ENCODE measurements at regions not wholly inside any gene's neighbourhood (a gene's known extent, or its start where the extent isn't known, plus 50 kb on each side); places are given as distances from the start of the nearest gene placed in this dataset.
"Not testable (repeated sequence)": the region's sequence is repeated elsewhere in the genome, so short reads cannot be mapped to it uniquely, and the experiment has no call there.

- Histone ChIP-seq H3K4me1 (ENCODE audit: insufficient read depth) (no peaks in the 10 kb centered on the region), H3K4me3 (ENCODE audit: low read depth, low read length) (no peak overlapping the region), H3K36me3 (ENCODE audit: insufficient read depth) (no peaks in the 10 kb centered on the region), H3K27ac (ENCODE audit: low read depth) (no peak overlapping the region)
- DNase-seq (ENCODE audit: extremely low spot score): no peak
- 58% methylated on average over 2 of the region's 2 CpGs for WGBS
Measured at GRCh38 chr22:22178992-22179391, 65.6 kb upstream of the VPREB1 start.

DNA sequence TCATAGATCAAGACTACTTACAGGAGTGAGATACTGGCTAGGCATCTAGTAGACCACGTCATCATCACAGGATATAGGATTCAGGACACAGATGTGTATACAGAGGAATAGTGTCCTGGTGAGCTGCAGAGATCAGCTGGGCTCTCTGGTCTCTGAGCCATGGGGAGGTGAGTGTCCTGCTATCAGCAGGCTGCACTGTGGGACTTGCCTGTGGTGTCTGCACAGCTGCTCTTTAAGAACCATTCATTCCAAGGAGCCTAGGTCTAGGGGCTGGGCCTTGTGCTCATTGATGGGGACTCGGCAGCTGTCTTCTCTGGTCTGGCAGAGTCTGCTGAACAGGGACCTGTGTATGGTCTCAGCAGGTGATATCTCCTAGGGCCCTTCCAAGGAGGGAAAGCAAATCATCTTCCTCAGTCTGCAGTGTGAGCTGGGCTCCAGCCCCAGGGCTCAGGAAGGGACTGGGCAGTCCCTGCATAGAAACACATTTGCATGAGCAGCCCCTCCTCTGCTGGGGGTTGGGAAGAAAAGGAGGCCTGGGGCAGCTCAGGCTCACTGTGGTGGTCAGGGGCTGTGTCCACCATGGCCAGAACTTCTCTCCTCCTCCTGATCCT is 66.1 kb upstream of the VPREB1 start:
- Histone ChIP-seq H3K4me1 (ENCODE audit: insufficient read depth) (no peaks in the 10 kb centered on the region), H3K36me3 (ENCODE audit: insufficient read depth) (no peaks in the 10 kb centered on the region), H3K4me3 (ENCODE audit: low read depth, low read length) (no peak overlapping the region), H3K27ac (ENCODE audit: low read depth) (no peak overlapping the region)
- DNase-seq (ENCODE audit: extremely low spot score): no peak
- WGBS: 61% methylated on average over 2 of the region's 2 CpGs

DNA sequence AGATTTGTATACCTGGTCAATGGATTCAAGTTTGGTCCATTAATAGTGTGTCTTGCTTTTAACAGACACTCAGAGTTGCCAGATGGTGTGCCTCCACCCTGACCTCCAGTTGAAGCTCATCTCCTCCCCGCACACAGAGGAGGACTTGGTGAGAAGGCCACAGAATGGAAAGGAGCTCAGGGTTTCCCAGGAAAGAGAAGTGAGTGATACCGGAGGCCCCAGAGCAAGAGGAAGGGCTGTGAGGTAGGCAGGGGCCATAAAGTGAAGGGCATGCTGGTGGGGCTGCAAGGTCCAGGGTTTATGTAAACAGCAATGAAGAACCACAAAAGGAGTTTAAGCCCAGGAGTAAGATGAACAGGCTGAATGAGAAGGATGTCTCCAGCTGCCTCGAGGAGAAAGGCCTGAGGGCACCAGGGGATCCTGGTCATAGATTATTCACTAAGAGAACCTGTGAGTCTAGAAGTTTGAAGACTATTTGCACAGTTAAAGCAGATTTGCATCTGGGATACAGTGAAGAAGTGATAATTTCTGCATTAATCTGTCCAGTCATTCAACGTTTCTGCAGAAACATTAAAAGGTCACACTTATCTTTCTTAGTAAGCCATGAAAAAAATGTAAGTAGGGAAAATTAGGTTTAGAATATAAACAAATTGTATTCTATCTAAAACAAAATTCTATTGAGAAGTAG is 67.5 kb upstream of the VPREB1 start:
- Histone ChIP-seq H3K4me3 (ENCODE audit: low read depth, low read length) (no peak overlapping the region), H3K36me3 (ENCODE audit: insufficient read depth) (no peaks in the 10 kb centered on the region), H3K4me1 (ENCODE audit: insufficient read depth) (no peaks in the 10 kb centered on the region), H3K27ac (ENCODE audit: low read depth) (no peak overlapping the region)
- DNase-seq (ENCODE audit: extremely low spot score): no peak
- 49% methylated on average over 4 of the region's 4 CpGs for WGBS

GRCh38 chr22:22172896-22173628 is 71.5 kb upstream of the VPREB1 start:
- not testable (repeated sequence) for DNase-seq (ENCODE audit: extremely low spot score); H3K36me3 ChIP-seq (ENCODE audit: insufficient read depth); H3K4me1 ChIP-seq (ENCODE audit: insufficient read depth); H3K4me3 ChIP-seq (ENCODE audit: low read depth, low read length); H3K27ac ChIP-seq (ENCODE audit: low read depth)
- 70% methylated on average over 5 of the region's 6 CpGs for WGBS

- no peaks in the 10 kb centered on the region for H3K36me3 ChIP-seq (ENCODE audit: insufficient read depth)
- WGBS: 29% methylated on average over 6 of the region's 6 CpGs
- no peak for DNase-seq (ENCODE audit: extremely low spot score)
- no peak overlapping the region for H3K4me3 ChIP-seq (ENCODE audit: low read depth, low read length)
- no peak overlapping the region for H3K27ac ChIP-seq (ENCODE audit: low read depth)
- no peaks in the 10 kb centered on the region for H3K4me1 ChIP-seq (ENCODE audit: insufficient read depth)
Measured at GRCh38 chr22:22171357-22172218, 73.0 kb upstream of the VPREB1 start.

GRCh38 chr22:22169923-22170322 is 74.7 kb upstream of the VPREB1 start:
- Histone ChIP-seq H3K36me3 (ENCODE audit: insufficient read depth) (no peaks in the 10 kb centered on the region), H3K27ac (ENCODE audit: low read depth) (no peak overlapping the region), H3K4me3 (ENCODE audit: low read depth, low read length) (no peak overlapping the region), H3K4me1 (ENCODE audit: insufficient read depth) (no peaks in the 10 kb centered on the region)
- 70% methylated on average over 1 of the region's 1 CpG for WGBS
- no peak for DNase-seq (ENCODE audit: extremely low spot score)

- Histone ChIP-seq H3K27ac (ENCODE audit: low read depth) (no peak overlapping the region), H3K4me3 (ENCODE audit: low read depth, low read length) (no peak overlapping the region), H3K36me3 (ENCODE audit: insufficient read depth) (no peaks in the 10 kb centered on the region), H3K4me1 (ENCODE audit: insufficient read depth) (no peaks in the 10 kb centered on the region)
- 59% methylated on average over 9 of the region's 9 CpGs for WGBS
- DNase-seq (ENCODE audit: extremely low spot score): no peak
Measured at GRCh38 chr22:22168941-22169867, 75.4 kb upstream of the VPREB1 start.

- Histone ChIP-seq H3K27ac (ENCODE audit: low read depth) (no peak overlapping the region), H3K36me3 (ENCODE audit: insufficient read depth) (no peaks in the 10 kb centered on the region), H3K4me3 (ENCODE audit: low read depth, low read length) (no peak overlapping the region), H3K4me1 (ENCODE audit: insufficient read depth) (no peaks in the 10 kb centered on the region)
- WGBS: 32% methylated on average over 7 of the region's 7 CpGs
- DNase-seq (ENCODE audit: extremely low spot score): no peak
Measured at GRCh38 chr22:22168190-22168940, 76.2 kb upstream of the VPREB1 start.

DNA sequence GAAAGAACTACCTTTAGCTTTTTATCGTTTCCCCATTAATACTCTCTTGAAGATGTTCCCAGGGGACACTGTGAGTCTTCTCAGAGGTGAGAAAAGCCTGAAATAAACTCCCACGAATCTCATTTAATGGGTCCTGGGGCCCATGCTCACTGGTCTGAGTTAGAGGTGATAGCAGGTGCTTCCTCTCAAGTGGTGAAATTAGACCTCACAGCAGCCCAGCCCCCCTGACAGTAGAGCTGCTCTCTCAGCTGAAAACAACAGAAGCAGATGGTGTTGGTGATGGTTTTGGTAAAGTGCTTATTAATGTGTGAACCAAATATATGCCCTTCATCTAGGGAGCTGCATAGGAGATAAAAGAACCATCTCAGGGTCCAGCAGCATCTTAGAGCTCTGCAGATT is 76.8 kb upstream of the VPREB1 start:
- no peak overlapping the region for H3K4me3 ChIP-seq (ENCODE audit: low read depth, low read length)
- H3K36me3 ChIP-seq (ENCODE audit: insufficient read depth): no peaks in the 10 kb centered on the region
- DNase-seq (ENCODE audit: extremely low spot score): no peak
- no peak overlapping the region for H3K27ac ChIP-seq (ENCODE audit: low read depth)
- no peaks in the 10 kb centered on the region for H3K4me1 ChIP-seq (ENCODE audit: insufficient read depth)
- WGBS: 49% methylated on average over 2 of the region's 2 CpGs

- no peak overlapping the region for H3K27ac ChIP-seq (ENCODE audit: low read depth)
- H3K4me1 ChIP-seq (ENCODE audit: insufficient read depth): no peaks in the 10 kb centered on the region
- no peak for DNase-seq (ENCODE audit: extremely low spot score)
- 36% methylated on average over 5 of the region's 5 CpGs for WGBS
- H3K36me3 ChIP-seq (ENCODE audit: insufficient read depth): no peaks in the 10 kb centered on the region
- H3K4me3 ChIP-seq (ENCODE audit: low read depth, low read length): no peak overlapping the region
Measured at GRCh38 chr22:22166941-22167713, 77.5 kb upstream of the VPREB1 start.

GRCh38 chr22:22165936-22166710 is 78.5 kb upstream of the VPREB1 start:
- Histone ChIP-seq H3K4me1 (ENCODE audit: insufficient read depth) (no peaks in the 10 kb centered on the region), H3K27ac (ENCODE audit: low read depth) (no peak overlapping the region), H3K36me3 (ENCODE audit: insufficient read depth) (no peaks in the 10 kb centered on the region), H3K4me3 (ENCODE audit: low read depth, low read length) (no peak overlapping the region)
- 38% methylated on average over 6 of the region's 6 CpGs for WGBS
- no peak for DNase-seq (ENCODE audit: extremely low spot score)
